ENCODE measurements at regions not wholly inside any gene's neighbourhood (a gene's known extent, or its start where the extent isn't known, plus 50 kb on each side); places are given as distances from the start of the nearest gene placed in this dataset.

GRCh38 chr13:76225815-76226489 lies 589.8 kb downstream of the LMO7 start:
- TF ChIP-seq, protein P1, sequence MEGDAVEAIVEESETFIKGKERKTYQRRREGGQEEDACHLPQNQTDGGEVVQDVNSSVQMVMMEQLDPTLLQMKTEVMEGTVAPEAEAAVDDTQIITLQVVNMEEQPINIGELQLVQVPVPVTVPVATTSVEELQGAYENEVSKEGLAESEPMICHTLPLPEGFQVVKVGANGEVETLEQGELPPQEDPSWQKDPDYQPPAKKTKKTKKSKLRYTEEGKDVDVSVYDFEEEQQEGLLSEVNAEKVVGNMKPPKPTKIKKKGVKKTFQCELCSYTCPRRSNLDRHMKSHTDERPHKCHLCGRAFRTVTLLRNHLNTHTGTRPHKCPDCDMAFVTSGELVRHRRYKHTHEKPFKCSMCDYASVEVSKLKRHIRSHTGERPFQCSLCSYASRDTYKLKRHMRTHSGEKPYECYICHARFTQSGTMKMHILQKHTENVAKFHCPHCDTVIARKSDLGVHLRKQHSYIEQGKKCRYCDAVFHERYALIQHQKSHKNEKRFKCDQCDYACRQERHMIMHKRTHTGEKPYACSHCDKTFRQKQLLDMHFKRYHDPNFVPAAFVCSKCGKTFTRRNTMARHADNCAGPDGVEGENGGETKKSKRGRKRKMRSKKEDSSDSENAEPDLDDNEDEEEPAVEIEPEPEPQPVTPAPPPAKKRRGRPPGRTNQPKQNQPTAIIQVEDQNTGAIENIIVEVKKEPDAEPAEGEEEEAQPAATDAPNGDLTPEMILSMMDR (IDR thresholded peaks at IDR 0.05): no peak
- no peak for TF ChIP-seq POLR2A (IDR thresholded peaks at IDR 0.05)

All from Peyer's patch (tissue), 4 donors.